Progenitor cell of endocrine pancreas (in vitro differentiated cells): ENCODE measurements at regions not wholly inside any gene's neighbourhood (a gene's known extent, or its start where the extent isn't known, plus 50 kb on each side); places are given as distances from the start of the nearest gene placed in this dataset.

Source experiments
- DNase-seq: peaks from one replicate; pipeline ENCODE4 v3.0.0; 2021; ENCODE audit warnings: low spot score; ENCODE audit not compliant: unreplicated experiment
- H3K27ac Mint-ChIP-seq: 2 replicates; pipeline ENCODE4 v1.8.0; 2021; ENCODE audit warnings: mild to moderate bottlenecking, moderate library complexity, mixed read lengths
- H3K27me3 Mint-ChIP-seq: 2 replicates; pipeline ENCODE4 v1.8.0; 2021; ENCODE audit warnings: mixed read lengths
- H3K36me3 Mint-ChIP-seq: 2 replicates; pipeline ENCODE4 v1.8.0; 2022; ENCODE audit warnings: mixed read lengths; ENCODE audit not compliant: insufficient read depth
- H3K4me1 Mint-ChIP-seq: 2 replicates; pipeline ENCODE4 v1.8.0; 2021; ENCODE audit warnings: low read depth, mixed read lengths
- H3K4me3 Mint-ChIP-seq: 2 replicates; pipeline ENCODE4 v1.8.0; 2021; ENCODE audit warnings: low read depth, mild to moderate bottlenecking, moderate library complexity, mixed read lengths
- H3K9me3 Mint-ChIP-seq: 2 replicates; pipeline ENCODE4 v1.8.0; 2021; ENCODE audit warnings: low read depth, mixed read lengths
- TF ChIP-seq, protein P1 (sequence below): fragments of 200-600 bp; sonication (generic); IDR thresholded peaks from one replicate; pipeline ENCODE4 v1.5.0; 2021; ENCODE audit warnings: antibody characterized with exemption, mild to moderate bottlenecking; ENCODE audit not compliant: unreplicated experiment

DNA sequence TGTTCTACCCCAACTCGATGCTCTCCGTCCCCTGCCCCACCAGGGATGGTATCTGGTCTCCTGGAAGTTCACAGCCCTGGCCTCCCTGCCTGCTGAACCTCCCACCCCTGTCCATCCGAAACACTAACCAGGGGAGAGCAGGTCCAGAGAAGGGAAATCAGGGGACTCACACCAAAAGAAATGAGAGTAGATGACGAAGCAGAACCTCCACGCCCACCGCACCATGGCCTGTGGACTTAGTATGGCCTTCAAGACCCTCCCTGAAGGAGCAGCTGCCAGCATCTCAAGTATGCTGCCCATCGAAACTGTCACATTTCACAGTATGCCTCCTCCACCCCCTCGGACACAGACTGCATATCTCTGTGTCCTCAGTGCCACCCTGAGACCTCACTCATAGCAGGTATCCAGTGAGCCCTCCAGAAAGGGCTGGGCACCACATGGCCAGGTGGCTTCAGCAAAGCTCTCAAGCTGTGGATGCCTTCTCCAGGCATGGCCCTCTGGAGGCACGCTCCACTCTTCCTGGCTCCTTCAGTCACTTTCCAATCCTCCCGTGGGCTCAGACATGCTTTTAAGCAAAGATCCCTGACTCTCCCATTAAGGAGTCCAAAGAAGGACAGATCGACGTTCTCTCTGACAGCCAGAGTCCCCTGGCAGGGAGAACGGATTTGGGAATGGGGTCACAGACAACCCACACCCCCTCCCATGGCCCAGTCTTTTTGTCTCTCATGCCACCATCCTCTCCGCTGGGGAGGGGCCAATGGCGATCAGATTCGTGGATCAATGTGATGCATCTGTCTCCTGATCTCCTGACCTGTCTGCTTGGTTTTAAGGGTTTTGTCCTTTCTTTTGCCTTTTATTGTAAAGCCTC, 158.4 kb downstream of the ANKRD60 start:
- Mint-ChIP-seq H3K4me3 (no peak overlapping the region), H3K9me3 (no peaks in the 10 kb centered on the region), H3K4me1 (no peaks in the 10 kb centered on the region), H3K27ac (no peak overlapping the region), H3K27me3 (peaks cover 32% of the 10 kb centered on the region), H3K36me3 (no peaks in the 10 kb centered on the region)
- no peak for DNase-seq
- TF ChIP-seq, protein P1, sequence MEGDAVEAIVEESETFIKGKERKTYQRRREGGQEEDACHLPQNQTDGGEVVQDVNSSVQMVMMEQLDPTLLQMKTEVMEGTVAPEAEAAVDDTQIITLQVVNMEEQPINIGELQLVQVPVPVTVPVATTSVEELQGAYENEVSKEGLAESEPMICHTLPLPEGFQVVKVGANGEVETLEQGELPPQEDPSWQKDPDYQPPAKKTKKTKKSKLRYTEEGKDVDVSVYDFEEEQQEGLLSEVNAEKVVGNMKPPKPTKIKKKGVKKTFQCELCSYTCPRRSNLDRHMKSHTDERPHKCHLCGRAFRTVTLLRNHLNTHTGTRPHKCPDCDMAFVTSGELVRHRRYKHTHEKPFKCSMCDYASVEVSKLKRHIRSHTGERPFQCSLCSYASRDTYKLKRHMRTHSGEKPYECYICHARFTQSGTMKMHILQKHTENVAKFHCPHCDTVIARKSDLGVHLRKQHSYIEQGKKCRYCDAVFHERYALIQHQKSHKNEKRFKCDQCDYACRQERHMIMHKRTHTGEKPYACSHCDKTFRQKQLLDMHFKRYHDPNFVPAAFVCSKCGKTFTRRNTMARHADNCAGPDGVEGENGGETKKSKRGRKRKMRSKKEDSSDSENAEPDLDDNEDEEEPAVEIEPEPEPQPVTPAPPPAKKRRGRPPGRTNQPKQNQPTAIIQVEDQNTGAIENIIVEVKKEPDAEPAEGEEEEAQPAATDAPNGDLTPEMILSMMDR, result no peak

DNA sequence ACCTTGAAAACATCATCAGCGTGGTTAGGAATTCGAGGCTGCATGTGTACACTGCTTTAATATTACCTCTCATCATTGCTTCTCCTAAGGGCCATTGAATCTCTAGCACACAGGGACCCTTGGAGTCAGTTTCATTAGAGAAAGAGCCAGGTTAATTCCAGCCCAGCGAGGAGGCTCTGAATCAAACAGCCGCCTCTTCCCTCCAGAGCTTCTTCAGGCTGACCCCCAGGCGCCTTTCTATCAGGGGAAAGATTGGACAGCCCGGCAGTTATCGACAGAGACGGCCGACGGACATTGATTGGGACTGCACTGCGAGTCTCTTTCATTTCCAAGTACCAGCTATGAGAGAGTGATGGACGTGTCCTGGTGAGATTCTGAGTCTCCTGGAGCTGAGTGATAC, 159.2 kb downstream of the ANKRD60 start:
- DNase-seq, result no peak

DNA sequence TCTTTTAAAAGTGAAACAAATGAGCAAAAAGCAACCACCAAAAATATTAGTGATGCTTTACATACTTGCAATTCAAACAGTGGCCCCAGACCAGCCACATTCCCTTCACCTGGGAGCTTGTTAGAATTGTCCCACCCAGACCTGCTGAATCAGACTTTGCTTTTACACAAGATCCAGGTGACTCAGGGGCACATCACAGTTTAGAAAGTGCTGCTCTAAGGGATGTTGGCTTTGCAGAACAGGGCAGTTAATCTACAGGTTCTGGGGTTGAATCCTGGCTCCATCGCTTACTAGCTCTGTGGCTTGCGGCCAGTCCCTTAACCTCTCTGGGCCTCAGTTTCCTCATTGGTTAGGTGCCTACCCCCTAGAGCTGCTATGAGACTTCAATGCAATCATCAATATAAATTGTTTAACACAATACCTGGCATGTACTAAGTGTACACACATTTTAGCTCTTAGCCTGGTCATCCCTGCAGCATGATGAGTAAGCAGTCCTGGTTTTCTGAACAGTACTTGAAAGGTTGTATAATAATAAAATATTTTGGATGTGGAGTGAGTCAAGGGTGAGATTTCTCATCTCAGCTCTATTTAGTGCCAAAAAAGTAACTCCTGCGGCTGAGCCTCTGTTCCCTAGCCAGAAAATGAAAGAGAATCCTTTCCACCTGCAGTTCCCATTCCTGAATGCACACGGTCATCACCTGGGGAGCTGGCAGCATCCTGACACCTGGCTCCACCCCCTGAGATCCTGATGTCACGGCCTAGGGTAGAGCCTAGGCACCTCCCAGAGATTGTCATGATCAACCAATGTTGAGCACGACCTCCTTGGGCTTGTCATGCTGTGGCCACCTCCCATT, 162.7 kb downstream of the ANKRD60 start:
- peaks cover 16% of the 10 kb centered on the region for H3K27me3 Mint-ChIP-seq
- H3K36me3 Mint-ChIP-seq, result no peaks in the 10 kb centered on the region
- TF ChIP-seq, protein P1, result no peak
- H3K4me1 Mint-ChIP-seq, result no peaks in the 10 kb centered on the region
- no peak overlapping the region for H3K4me3 Mint-ChIP-seq
- no peak for DNase-seq
- H3K27ac Mint-ChIP-seq, result no peak overlapping the region
- H3K9me3 Mint-ChIP-seq, result peaks cover 8% of the 10 kb centered on the region

More for the DNA sequence above, 159.2 kb downstream of the ANKRD60 start:
- no peaks in the 10 kb centered on the region for H3K4me1 Mint-ChIP-seq
- no peak overlapping the region for H3K4me3 Mint-ChIP-seq
- no peaks in the 10 kb centered on the region for H3K9me3 Mint-ChIP-seq
- H3K36me3 Mint-ChIP-seq, result no peaks in the 10 kb centered on the region
- TF ChIP-seq, protein P1, result no peak
- peaks cover 30% of the 10 kb centered on the region for H3K27me3 Mint-ChIP-seq
- no peak overlapping the region for H3K27ac Mint-ChIP-seq

DNA sequence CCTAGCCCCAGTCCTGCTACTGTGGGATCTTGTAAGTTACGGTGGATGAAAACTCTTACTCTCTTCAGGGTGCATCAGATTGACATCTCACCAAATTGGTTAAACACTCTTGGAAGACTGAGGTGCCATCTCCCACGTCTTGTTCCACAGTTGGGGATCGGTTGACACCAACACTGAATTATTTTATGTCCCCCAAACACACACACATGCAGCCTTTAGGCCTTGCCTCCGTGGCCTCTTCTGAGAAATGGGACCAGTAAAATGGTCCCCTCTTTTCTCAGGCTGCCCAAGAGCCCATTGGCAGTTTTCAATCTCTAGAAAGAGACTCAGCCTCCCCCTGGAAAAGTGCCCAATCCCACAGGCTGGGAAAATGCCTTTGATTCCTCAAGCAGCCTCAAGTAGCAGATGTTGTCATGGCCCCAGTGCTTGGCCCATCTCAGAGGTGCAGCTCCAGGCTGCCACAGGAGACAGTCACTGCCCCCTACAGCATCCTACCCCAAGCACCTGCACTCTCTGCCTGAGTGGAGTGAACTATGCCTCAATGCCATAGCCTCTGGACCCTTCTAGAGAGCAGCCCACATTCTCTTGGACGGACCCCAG, 163.9 kb downstream of the ANKRD60 start:
- DNase-seq, result no peak
- Mint-ChIP-seq H3K4me1 (no peaks in the 10 kb centered on the region), H3K27ac (no peak overlapping the region), H3K9me3 (peaks cover 8% of the 10 kb centered on the region), H3K27me3 (peaks cover 11% of the 10 kb centered on the region), H3K36me3 (no peaks in the 10 kb centered on the region), H3K4me3 (no peak overlapping the region)
- TF ChIP-seq, protein P1, result no peak

DNA sequence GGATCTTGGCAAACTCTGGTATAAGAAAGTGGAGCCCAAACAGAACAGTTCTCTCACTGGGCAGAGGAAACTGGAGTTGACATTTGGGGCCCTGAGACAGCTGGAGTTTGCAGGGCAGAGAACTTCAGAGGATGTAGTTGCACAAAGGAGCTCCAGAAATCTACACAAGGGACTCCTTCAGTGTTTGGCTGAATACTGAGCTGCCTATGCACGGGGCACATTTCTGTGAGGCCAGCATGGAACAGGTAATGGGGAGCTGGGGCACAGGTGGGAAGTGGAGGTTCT, 169.3 kb downstream of the ANKRD60 start:
- TF ChIP-seq, protein P1, result no peak
- no peaks in the 10 kb centered on the region for H3K36me3 Mint-ChIP-seq
- DNase-seq, result no peak
- H3K4me1 Mint-ChIP-seq, result no peaks in the 10 kb centered on the region
- peaks cover 17% of the 10 kb centered on the region for H3K27me3 Mint-ChIP-seq
- no peak overlapping the region for H3K4me3 Mint-ChIP-seq
- no peak overlapping the region for H3K27ac Mint-ChIP-seq
- peaks cover 8% of the 10 kb centered on the region for H3K9me3 Mint-ChIP-seq
